WERI-Rb-1 (cell line): ENCODE measurements at regions not wholly inside any gene's neighbourhood (a gene's known extent, or its start where the extent isn't known, plus 50 kb on each side); places are given as distances from the start of the nearest gene placed in this dataset.
"Not testable (repeated sequence)": the region's sequence is repeated elsewhere in the genome, so short reads cannot be mapped to it uniquely, and the experiment has no call there.

Experiments used
- DNase-seq: peaks from one replicate; pipeline ENCODE4 v3.0.0-alpha.2; 2020
- H3K27ac ChIP-seq: fragments of 250-450 bp; sonication (Bioruptor Pico); 2 replicates; pipeline ENCODE4 v1.5.1; 2020; ENCODE audit warnings: mild to moderate bottlenecking, moderate library complexity
- H3K27me3 ChIP-seq: fragments of 250-450 bp; sonication (Bioruptor Pico); 2 replicates; pipeline ENCODE4 v1.5.1; 2021; ENCODE audit warnings: mild to moderate bottlenecking, low read depth, moderate library complexity; ENCODE audit not compliant: insufficient read depth, severe bottlenecking
- H3K36me3 ChIP-seq: fragments of 250-450 bp; sonication (Bioruptor Pico); 2 replicates; pipeline ENCODE4 v1.5.1; 2020; ENCODE audit warnings: mild to moderate bottlenecking, moderate library complexity
- H3K4me3 ChIP-seq: 2 replicates; pipeline ENCODE4 v1.5.1; 2011; ENCODE audit warnings: low read depth, mild to moderate bottlenecking, control low read depth, low read length
- H3K9me3 ChIP-seq: fragments of 250-450 bp; sonication (Bioruptor Pico); 2 replicates; pipeline ENCODE4 v1.5.1; 2021; ENCODE audit warnings: mild to moderate bottlenecking, moderate library complexity; ENCODE audit not compliant: severe bottlenecking
- CTCF ChIP-seq: IDR thresholded peaks from 2 replicates; pipeline ENCODE4 v1.5.1; 2011; ENCODE audit warnings: low read depth, mild to moderate bottlenecking, control low read depth, inconsistent platforms, low read length

GRCh38 chr10:28396331-28396730 is 93.5 kb upstream of the MPP7 start:
- Histone ChIP-seq H3K9me3 (no peaks in the 10 kb centered on the region), H3K4me3 (no peak overlapping the region), H3K36me3 (no peaks in the 10 kb centered on the region), H3K27ac (no peak overlapping the region), H3K27me3 (no peaks in the 10 kb centered on the region)
- TF ChIP-seq CTCF, result no peak
- DNase-seq, result no peak

- TF ChIP-seq CTCF, result no peak
- H3K9me3 ChIP-seq, result no peaks in the 10 kb centered on the region
- no peaks in the 10 kb centered on the region for H3K27me3 ChIP-seq
Measured at GRCh38 chr10:28397229-28397628, 94.4 kb upstream of the MPP7 start.

GRCh38 chr10:28400176-28400575 is 97.3 kb upstream of the MPP7 start:
- Histone ChIP-seq H3K9me3 (no peaks in the 10 kb centered on the region), H3K36me3 (no peaks in the 10 kb centered on the region), H3K27ac (no peak overlapping the region), H3K4me3 (no peak overlapping the region), H3K27me3 (no peaks in the 10 kb centered on the region)
- no peak for DNase-seq
- TF ChIP-seq CTCF, result no peak

More at GRCh38 chr10:28397229-28397628, 94.4 kb upstream of the MPP7 start:
- H3K36me3 ChIP-seq, result no peaks in the 10 kb centered on the region
- H3K27ac ChIP-seq, result no peak overlapping the region
- no peak for DNase-seq
- H3K4me3 ChIP-seq, result no peak overlapping the region

- Histone ChIP-seq H3K9me3 (no peaks in the 10 kb centered on the region), H3K4me3 (no peak overlapping the region), H3K27ac (no peak overlapping the region), H3K36me3 (no peaks in the 10 kb centered on the region), H3K27me3 (no peaks in the 10 kb centered on the region)
- DNase-seq, result no peak
- TF ChIP-seq CTCF, result no peak
Measured at GRCh38 chr10:28400681-28401080, 97.8 kb upstream of the MPP7 start.

- H3K36me3 ChIP-seq, H3K27ac ChIP-seq, H3K27me3 ChIP-seq, H3K9me3 ChIP-seq, DNase-seq, H3K4me3 ChIP-seq: not testable (repeated sequence)
Measured at GRCh38 chr10:28402611-28403073, 99.8 kb upstream of the MPP7 start.

GRCh38 chr10:28403090-28403489 is 100.2 kb upstream of the MPP7 start:
- no peak for TF ChIP-seq CTCF

More at GRCh38 chr10:28403090-28403489, 100.2 kb upstream of the MPP7 start:
- no peak overlapping the region for H3K4me3 ChIP-seq
- H3K27ac ChIP-seq, result no peak overlapping the region
- H3K27me3 ChIP-seq, result no peaks in the 10 kb centered on the region
- no peak for DNase-seq
- H3K36me3 ChIP-seq, result no peaks in the 10 kb centered on the region
- H3K9me3 ChIP-seq, result no peaks in the 10 kb centered on the region
